Trophoblast cell (in vitro differentiated cells and primary cell): ENCODE measurements at regions not wholly inside any gene's neighbourhood (a gene's known extent, or its start where the extent isn't known, plus 50 kb on each side); places are given as distances from the start of the nearest gene placed in this dataset.

Source experiments
- DNase-seq, 2 donors: peaks; one replicate each; pipeline ENCODE4 v3.0.0-alpha.2; 2016
- H2AFZ ChIP-seq: 2 replicates; pipeline ENCODE4 v1.6.1; 2013; ENCODE audit warnings: low read length, moderate library complexity, mild to moderate bottlenecking; ENCODE audit not compliant: insufficient read depth, poor library complexity
- H2AK5ac ChIP-seq: 2 replicates; pipeline ENCODE4 v1.6.1; 2013; ENCODE audit warnings: mild to moderate bottlenecking, low read length
- H2BK120ac ChIP-seq: 2 replicates; pipeline ENCODE4 v1.6.1; 2013; ENCODE audit warnings: low read length, mild to moderate bottlenecking, moderate library complexity; ENCODE audit not compliant: insufficient read depth, poor library complexity
- H2BK12ac ChIP-seq: 2 replicates; pipeline ENCODE4 v1.6.1; 2013; ENCODE audit warnings: mild to moderate bottlenecking, low read length, moderate library complexity
- H2BK5ac ChIP-seq: 2 replicates; pipeline ENCODE4 v1.6.1; 2013; ENCODE audit warnings: low read length, low read depth, moderate library complexity, mild to moderate bottlenecking; ENCODE audit not compliant: poor library complexity
- H3K14ac ChIP-seq: 2 replicates; pipeline ENCODE4 v1.6.1; 2013; ENCODE audit warnings: mild to moderate bottlenecking, low read length
- H3K18ac ChIP-seq: 2 replicates; pipeline ENCODE4 v1.6.1; 2013; ENCODE audit warnings: mild to moderate bottlenecking, low read length
- H3K23ac ChIP-seq: 2 replicates; pipeline ENCODE4 v1.6.1; 2013; ENCODE audit warnings: low read length
- H3K27ac ChIP-seq: 2 replicates; pipeline ENCODE4 v1.5.1; 2013; ENCODE audit warnings: low read depth, mild to moderate bottlenecking, inconsistent platforms, low read length, moderate library complexity
- H3K27me3 ChIP-seq: 2 replicates; pipeline ENCODE4 v1.6.1; 2013; ENCODE audit warnings: inconsistent platforms, mild to moderate bottlenecking, low read length, moderate library complexity; ENCODE audit not compliant: insufficient read depth
- H3K36me3 ChIP-seq, 2 experiments: 1 replicate in 1 of 2; 2 replicates in 1 of 2; pipeline ENCODE4 v1.6.1; 2013; ENCODE audit warnings: low read length in 2 of 2, mild to moderate bottlenecking in 2 of 2, moderate library complexity in 1 of 2; ENCODE audit not compliant: insufficient read depth in 2 of 2, control insufficient read depth in 1 of 2
- H3K4ac ChIP-seq: 2 replicates; pipeline ENCODE4 v1.6.1; 2013; ENCODE audit warnings: low read depth, mild to moderate bottlenecking, low read length, moderate library complexity
- H3K4me1 ChIP-seq, 2 experiments: 1 replicate in 1 of 2; 2 replicates in 1 of 2; pipeline ENCODE4 v1.6.1; 2013; ENCODE audit warnings: low read length in 2 of 2, mild to moderate bottlenecking in 2 of 2, moderate library complexity in 1 of 2; ENCODE audit not compliant: insufficient read depth in 2 of 2, control insufficient read depth in 1 of 2
- H3K4me2 ChIP-seq: 2 replicates; pipeline ENCODE4 v1.6.1; 2013; ENCODE audit warnings: inconsistent platforms, mild to moderate bottlenecking, low read length, moderate library complexity
- H3K4me3 ChIP-seq: 2 replicates; pipeline ENCODE4 v1.5.1; 2013; ENCODE audit warnings: mild to moderate bottlenecking, low read depth, low read length, inconsistent platforms
- H3K79me1 ChIP-seq: one replicate; pipeline ENCODE4 v1.6.1; 2013; ENCODE audit warnings: low read length
- H3K79me2 ChIP-seq: 2 replicates; pipeline ENCODE4 v1.6.1; 2013; ENCODE audit warnings: low read length, mild to moderate bottlenecking; ENCODE audit not compliant: control insufficient read depth, insufficient read depth, poor library complexity
- H3K9ac ChIP-seq: 2 replicates; pipeline ENCODE4 v1.6.1; 2013; ENCODE audit warnings: mild to moderate bottlenecking, low read length
- H3K9me3 ChIP-seq: 2 replicates; pipeline ENCODE4 v1.6.1; 2013; ENCODE audit warnings: low read depth, mild to moderate bottlenecking, control low read depth, inconsistent platforms, low read length; ENCODE audit not compliant: insufficient read depth
- H4K12ac ChIP-seq: 2 replicates; pipeline ENCODE4 v1.6.1; 2013; ENCODE audit warnings: low read depth, mild to moderate bottlenecking, low read length, moderate library complexity
- H4K8ac ChIP-seq: 2 replicates; pipeline ENCODE4 v1.6.1; 2013; ENCODE audit warnings: low read depth, mild to moderate bottlenecking, low read length, moderate library complexity
- H4K91ac ChIP-seq: one replicate; pipeline ENCODE4 v1.6.1; 2013; ENCODE audit warnings: low read depth, mild to moderate bottlenecking, low read length, moderate library complexity
- WGBS: extraction: QIAGEN DNeasy Blood & Tissue Kit; methylation state at CpG from one replicate; pipeline ENCODE4 v1.1.7; 2013; ENCODE audit warnings: missing lambda C conversion rate; ENCODE audit not compliant: insufficient read length, insufficient coverage; ENCODE audit errors: extremely low coverage; 5-methylcytosine and 5-hydroxymethylcytosine counted together

DNA sequence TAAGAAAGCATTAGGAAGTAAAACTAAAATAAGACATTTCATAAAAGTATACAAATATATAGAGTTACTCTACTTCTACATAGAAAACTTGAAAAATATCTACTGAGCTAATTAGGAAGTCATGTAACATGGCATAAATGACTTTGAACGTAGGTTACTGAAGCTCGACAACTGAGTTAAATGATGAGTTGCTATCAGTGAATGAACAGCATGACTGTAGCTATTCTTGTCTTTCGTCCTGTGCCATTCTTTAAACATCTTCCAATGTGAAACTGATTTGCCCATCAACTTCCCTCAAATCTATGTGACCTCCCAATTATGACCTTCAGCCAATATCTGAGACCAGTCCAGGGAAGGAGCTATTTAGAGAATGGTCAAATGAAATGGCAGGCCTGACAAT, 113.5 kb upstream of the NEBL start:
- Histone ChIP-seq H4K12ac (no peak overlapping the region), H4K91ac (no peak overlapping the region), H3K23ac (no peak overlapping the region), H3K9me3 (peaks cover 3% of the 10 kb centered on the region), H3K79me1 (no peaks in the 10 kb centered on the region), H2BK12ac (no peak overlapping the region), H2BK120ac (no peak overlapping the region), H2AK5ac (no peak overlapping the region), H3K4me2 (no peak overlapping the region), H3K4me3 (no peak overlapping the region), H3K4me1 (no peaks in the 10 kb centered on the region), H3K9ac (no peak overlapping the region), H3K27me3 (no peaks in the 10 kb centered on the region), H3K36me3 (no peaks in the 10 kb centered on the region), H2AFZ (no peak overlapping the region), H3K79me2 (no peaks in the 10 kb centered on the region), H3K27ac (no peak overlapping the region), H3K4ac (no peak overlapping the region), H3K14ac (no peak overlapping the region), H4K8ac (no peak overlapping the region), H3K18ac (no peak overlapping the region), H2BK5ac (no peak overlapping the region)
- WGBS: no CpG with 5 or more reads among the region's 3 CpGs
- DNase-seq: no peak

DNA sequence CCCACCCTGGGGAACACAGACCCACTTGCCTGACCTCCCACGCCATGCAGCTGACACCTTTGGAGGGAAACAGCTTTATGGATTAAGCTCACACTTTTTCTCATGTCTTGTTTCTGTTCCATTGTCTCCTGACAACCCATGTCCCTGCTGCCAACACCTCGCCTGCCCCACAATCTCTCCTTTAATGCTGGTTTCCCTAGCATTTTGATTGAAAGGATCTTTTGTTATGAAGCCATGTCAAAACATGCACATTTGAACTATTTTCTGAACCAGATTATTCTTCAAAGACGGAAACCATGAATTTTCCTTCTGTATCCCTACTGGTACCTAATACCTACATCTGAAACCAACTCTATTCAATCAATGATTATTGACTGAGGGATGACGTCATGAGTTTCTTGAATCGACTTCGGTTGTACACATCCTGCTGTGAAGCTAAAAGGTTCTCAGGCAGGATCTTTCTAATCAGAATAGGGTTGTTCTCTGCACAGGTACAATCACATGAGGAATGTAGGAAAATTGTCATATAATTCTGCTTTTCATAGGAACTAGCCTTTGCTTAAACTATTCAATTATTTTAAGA, 106.2 kb upstream of the NEBL start:
- WGBS: no CpG with 5 or more reads among the region's 6 CpGs
- no peak overlapping the region for H2AFZ ChIP-seq
- no peaks in the 10 kb centered on the region for H3K9me3 ChIP-seq
- no peak overlapping the region for H3K27ac ChIP-seq
- no peaks in the 10 kb centered on the region for H3K79me2 ChIP-seq
- no peak overlapping the region for H2BK12ac ChIP-seq
- no peak overlapping the region for H3K18ac ChIP-seq
- H3K4me3 ChIP-seq: no peak overlapping the region
- no peaks in the 10 kb centered on the region for H3K36me3 ChIP-seq
- H3K9ac ChIP-seq: no peak overlapping the region
- H3K79me1 ChIP-seq: no peaks in the 10 kb centered on the region
- H4K91ac ChIP-seq: no peak overlapping the region
- no peak overlapping the region for H3K23ac ChIP-seq
- no peak overlapping the region for H2BK5ac ChIP-seq
- H3K27me3 ChIP-seq: no peaks in the 10 kb centered on the region
- no peak overlapping the region for H3K4ac ChIP-seq
- no peaks in the 10 kb centered on the region for H3K4me1 ChIP-seq
- H2AK5ac ChIP-seq: no peak overlapping the region
- H3K4me2 ChIP-seq: no peak overlapping the region
- no peak for DNase-seq
- H4K8ac ChIP-seq: no peak overlapping the region
- H3K14ac ChIP-seq: no peak overlapping the region
- H2BK120ac ChIP-seq: no peak overlapping the region
- H4K12ac ChIP-seq: no peak overlapping the region

DNA sequence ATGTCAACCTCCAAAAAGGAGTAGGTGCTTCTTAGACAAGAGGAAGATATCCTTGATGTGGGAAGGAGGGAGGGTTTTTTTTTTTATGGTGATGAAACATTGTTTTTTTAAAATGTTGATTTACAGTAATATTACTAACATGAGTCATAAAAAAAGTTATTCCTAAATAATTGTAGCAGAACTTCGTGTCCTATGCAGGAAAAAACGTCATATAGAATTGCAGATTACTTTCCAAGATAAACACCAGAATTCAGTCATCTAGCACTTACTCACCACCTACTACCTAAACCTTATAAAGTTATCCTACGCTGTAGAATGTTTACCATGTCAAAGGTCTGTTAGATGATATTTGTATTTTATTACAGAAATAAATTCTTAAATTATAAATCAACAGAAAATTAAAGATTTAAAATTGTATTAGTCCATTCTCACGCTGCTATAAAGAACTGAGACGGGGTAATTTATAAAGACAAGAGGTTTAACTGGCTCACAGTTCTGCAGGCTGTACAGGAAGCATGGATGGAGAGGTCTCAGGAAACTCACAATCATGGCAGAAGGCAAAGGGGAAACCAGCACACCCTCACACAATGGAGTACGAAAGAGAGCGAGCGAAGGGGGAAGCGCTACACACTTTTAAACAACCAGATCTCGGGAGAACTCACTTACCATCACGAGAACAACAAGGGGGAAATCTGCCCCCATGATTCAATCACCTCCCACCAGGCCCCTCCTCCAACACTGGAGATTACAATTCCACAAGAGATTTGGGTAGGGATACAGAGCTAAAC, 105.2 kb upstream of the NEBL start:
- no peaks in the 10 kb centered on the region for H3K79me1 ChIP-seq
- H3K27me3 ChIP-seq: no peaks in the 10 kb centered on the region
- no peak overlapping the region for H2AFZ ChIP-seq
- no peak overlapping the region for H4K12ac ChIP-seq
- no peaks in the 10 kb centered on the region for H3K9me3 ChIP-seq
- peak in 1 of 2 donors; percentile 13 for DNase-seq
- H3K4me1 ChIP-seq: no peaks in the 10 kb centered on the region
- no peak overlapping the region for H4K8ac ChIP-seq
- H3K4me2 ChIP-seq: no peak overlapping the region
- H3K18ac ChIP-seq: no peak overlapping the region
- H3K14ac ChIP-seq: no peak overlapping the region
- no peak overlapping the region for H2AK5ac ChIP-seq
- H3K36me3 ChIP-seq: no peaks in the 10 kb centered on the region
- no peak overlapping the region for H3K4ac ChIP-seq
- no peaks in the 10 kb centered on the region for H3K79me2 ChIP-seq
- no peak overlapping the region for H3K4me3 ChIP-seq
- no peak overlapping the region for H2BK12ac ChIP-seq
- H2BK5ac ChIP-seq: no peak overlapping the region
- H3K23ac ChIP-seq: no peak overlapping the region
- H4K91ac ChIP-seq: no peak overlapping the region
- H2BK120ac ChIP-seq: no peak overlapping the region
- no CpG with 5 or more reads among the region's 11 CpGs for WGBS
- H3K9ac ChIP-seq: no peak overlapping the region
- H3K27ac ChIP-seq: no peak overlapping the region

DNA sequence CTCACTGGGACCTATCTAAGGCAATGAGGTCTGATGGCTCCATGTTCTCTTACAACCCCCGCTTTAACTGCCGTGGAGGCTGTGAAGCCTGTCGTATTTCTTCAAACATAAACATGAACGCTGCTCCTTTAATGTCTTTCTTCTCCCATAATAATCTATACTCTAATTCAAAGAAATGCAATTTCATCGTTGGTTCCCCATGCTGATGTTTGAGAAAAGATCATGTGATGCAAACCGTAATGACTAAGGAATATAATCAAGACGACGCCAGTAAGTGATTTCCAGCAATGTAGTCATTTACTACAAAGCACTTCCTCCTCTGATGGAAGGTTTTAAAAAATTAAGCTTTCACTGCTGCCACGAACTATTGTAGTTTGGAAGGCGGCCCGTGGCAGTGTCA, 102.6 kb upstream of the NEBL start:
- Histone ChIP-seq H4K91ac (no peak overlapping the region), H2BK12ac (no peak overlapping the region), H3K18ac (no peak overlapping the region), H2AK5ac (no peak overlapping the region), H3K9me3 (no peaks in the 10 kb centered on the region), H3K27me3 (no peaks in the 10 kb centered on the region), H3K36me3 (no peaks in the 10 kb centered on the region), H3K27ac (no peak overlapping the region), H2BK5ac (no peak overlapping the region), H3K4me2 (no peak overlapping the region), H3K79me1 (no peaks in the 10 kb centered on the region), H3K79me2 (no peaks in the 10 kb centered on the region), H3K4me3 (no peak overlapping the region), H3K14ac (no peak overlapping the region), H4K12ac (no peak overlapping the region), H2AFZ (no peak overlapping the region), H3K4me1 (no peaks in the 10 kb centered on the region), H3K4ac (no peak overlapping the region), H3K23ac (no peak overlapping the region), H4K8ac (no peak overlapping the region), H2BK120ac (no peak overlapping the region), H3K9ac (no peak overlapping the region)
- no CpG with 5 or more reads among the region's 11 CpGs for WGBS
- no peak for DNase-seq
